HepG2 (cell line): ENCODE measurements at regions not wholly inside any gene's neighbourhood (a gene's known extent, or its start where the extent isn't known, plus 50 kb on each side); places are given as distances from the start of the nearest gene placed in this dataset.

Source experiments
- ATAC-seq: fragments of 200-7000 bp; cut with Tn5 transposase; 3 replicates; pipeline ENCODE4 v1.9.1; 2020; ENCODE audit warnings: mild to moderate bottlenecking, moderate library complexity
- BruUV-seq: library from RNA; stranded (reverse); fragments of 400-500 nt; replicated peaks from 2 replicates; lab custom pipeline; 2021; lab: Mats Ljungman, UMichigan
- CTCF ChIA-PET: fragments of 300-600 bp; formaldehyde crosslinking; extraction: SDS; loops from one replicate; lab custom pipeline; 2021; ENCODE audit warnings: low total read pairs, inconsistent platforms, low intra/inter-chr PET ratio; lab: Yijun Ruan, JAX
- POLR2A ChIA-PET: fragments of 350-600 bp; sonication (Branson Sonifier 250); formaldehyde crosslinking; loops from one replicate; lab custom pipeline; 2020; ENCODE audit warnings: antibody characterized with exemption, inconsistent platforms; lab: Yijun Ruan, JAX
- DNase-seq: peaks from one replicate; pipeline ENCODE4 v3.0.0-alpha.2; 2015; ENCODE audit warnings: low spot score
- FAIRE-seq: peaks from 3 replicates; lab custom pipeline; 2011; peaks lifted over from hg19 to GRCh38; lab: Jason Lieb, UNC
- H2AFZ ChIP-seq: one replicate; pipeline ENCODE4 v1.6.1; 2011; ENCODE audit warnings: low read length, inconsistent platforms
- H3K27ac ChIP-seq: fragments of 300-600 bp; 3 replicates; pipeline ENCODE4 v1.8.0; 2011; ENCODE audit warnings: mixed run types, mild to moderate bottlenecking, mixed read lengths, low read length, inconsistent platforms; ENCODE audit not compliant: insufficient read depth; ENCODE audit errors: extremely low read length
- H3K27me3 ChIP-seq, 2 experiments: fragments of 200-600 bp in 1 of 2; 2 replicates in 1 of 2; 3 replicates in 1 of 2; pipeline versions ENCODE4 v1.6.0 to v1.8.0; 2011; ENCODE audit warnings: low read length in 2 of 2, mild to moderate bottlenecking in 2 of 2, moderate library complexity in 2 of 2, inconsistent platforms in 1 of 2; ENCODE audit not compliant: insufficient read depth in 2 of 2, control insufficient read depth in 1 of 2
- H3K36me3 ChIP-seq, 2 experiments: fragments of 200-600 bp in 1 of 2; replicated peaks in 1 of 2; 2 replicates in 1 of 2; 3 replicates in 1 of 2; pipeline versions ENCODE4 v1.5.1 to v1.8.0; 2011; ENCODE audit warnings: low read length in 2 of 2, inconsistent platforms in 1 of 2; ENCODE audit not compliant: insufficient read depth in 2 of 2, control insufficient read depth in 1 of 2
- H3K4me1 ChIP-seq: 2 replicates; pipeline ENCODE4 v1.5.1; 2012; ENCODE audit warnings: low read length, inconsistent platforms; ENCODE audit not compliant: insufficient read depth
- H3K4me2 ChIP-seq: 2 replicates; pipeline ENCODE4 v1.6.0; 2011; ENCODE audit warnings: low read depth, low read length, inconsistent platforms
- H3K4me3 ChIP-seq, 3 experiments: fragments of 200-600 bp in 1 of 3; sonication (generic), shearing (Covaris generic) in 1 of 3; replicated peaks in 1 of 3; 2 replicates each; pipeline ENCODE4 v1.5.1; 2011 to 2016; ENCODE audit warnings: low read length in 3 of 3, inconsistent platforms in 2 of 3, low read depth in 2 of 3, mild to moderate bottlenecking in 2 of 3, control low read depth in 1 of 3, mixed read lengths in 1 of 3; ENCODE audit not compliant: insufficient read depth in 1 of 3
- H3K79me2 ChIP-seq: one replicate; pipeline ENCODE4 v1.6.1; 2011; ENCODE audit warnings: low read length, inconsistent platforms; ENCODE audit not compliant: insufficient read depth
- H3K9ac ChIP-seq: 2 replicates; pipeline ENCODE4 v1.6.0; 2011; ENCODE audit warnings: mild to moderate bottlenecking, low read depth, low read length, inconsistent platforms; ENCODE audit not compliant: insufficient read depth
- H3K9me3 ChIP-seq: 2 replicates; pipeline ENCODE4 v1.5.1; 2012; ENCODE audit warnings: mild to moderate bottlenecking, low read length
- H4K20me1 ChIP-seq: 2 replicates; pipeline ENCODE4 v1.6.0; 2011; ENCODE audit warnings: inconsistent platforms, mild to moderate bottlenecking, low read length, moderate library complexity; ENCODE audit not compliant: insufficient read depth
- EZH2 ChIP-seq: conservative IDR thresholded peaks from 2 replicates; pipeline ENCODE4 v1.6.1; 2012; ENCODE audit warnings: mild to moderate bottlenecking, low read depth, low read length, moderate library complexity
- FOXJ3 ChIP-seq: sonication (generic); formaldehyde crosslinking; IDR thresholded peaks from 2 replicates; pipeline ENCODE4 v1.4.0; 2020; ENCODE audit warnings: missing genetic modification reagents, mild to moderate bottlenecking, borderline replicate concordance
- HNRNPLL ChIP-seq: fragments of 200-400 bp; formaldehyde crosslinking; IDR thresholded peaks from 2 replicates; pipeline ENCODE4 v1.6.1; 2017; ENCODE audit warnings: mild to moderate bottlenecking, low read depth, low read length; ENCODE audit not compliant: poor library complexity, severe bottlenecking
- MAFF ChIP-seq: IDR thresholded peaks from 2 replicates; pipeline ENCODE4 v1.6.1; 2011; ENCODE audit warnings: low read depth, low read length, improper control_type of control experiment
- MAFK ChIP-seq, 2 experiments: IDR thresholded peaks in 1 of 2; conservative IDR thresholded peaks in 1 of 2; 2 replicates each; pipeline ENCODE4 v1.6.1; 2011; ENCODE audit warnings: improper control_type of control experiment in 2 of 2, low read length in 2 of 2
- RARA ChIP-seq: IDR thresholded peaks from 2 replicates; pipeline ENCODE4 v1.6.1; 2016; ENCODE audit warnings: missing genetic modification reagents, missing compliant biosample characterization
- SAFB2 ChIP-seq: sonication (generic); formaldehyde crosslinking; IDR thresholded peaks from 2 replicates; pipeline ENCODE4 v1.5.1; 2020; ENCODE audit warnings: missing genetic modification reagents, low read depth, mild to moderate bottlenecking, borderline replicate concordance
- ZNF235 ChIP-seq: sonication (generic); formaldehyde crosslinking; IDR thresholded peaks from 2 replicates; pipeline ENCODE4 v1.8.1; 2023; ENCODE audit warnings: mild to moderate bottlenecking, missing genetic modification reagents, borderline replicate concordance
- WGBS: methylation state at CpG from one replicate; pipeline ENCODE4 v1.1.6; 2017; ENCODE audit warnings: low lambda C conversion rate; 5-methylcytosine and 5-hydroxymethylcytosine counted together
- in situ Hi-C: cut with HindIII; loops from 2 replicates; pipeline ENCODE4 v1.10.0; 2017; ENCODE audit warnings: low pct_unique_long_range_greater_than_20kb; ENCODE audit not compliant: extremely low pct_ligation_motif_present
- intact Hi-C: fragments of 100-400 bp; cut with micrococcal nuclease; formaldehyde crosslinking; loops from one replicate; pipeline ENCODE4 v1.10.0; 2022; ENCODE audit not compliant: unreplicated experiment

GRCh38 chr20:57826666-57827287 lies 117.0 kb upstream of the PMEPA1 start:
- DNase-seq (no peak), FAIRE-seq (no peak), ATAC-seq (no peak)
- POLR2A ChIA-PET = no interaction called here
- CTCF ChIA-PET = no interaction called here
- H3K4me1 ChIP-seq = no peaks in the 10 kb centered on the region
- H3K9ac ChIP-seq = no peak overlapping the region
- peaks cover 10 to 61% of the 10 kb centered on the region in 2 experiments; a peak in 4 of 5 replicates for H3K27me3 ChIP-seq
- H3K27ac ChIP-seq = no peak overlapping the region
- H3K36me3 ChIP-seq = no peaks in the 10 kb centered on the region
- no peaks in the 10 kb centered on the region for H3K79me2 ChIP-seq
- no peak overlapping the region for H3K4me3 ChIP-seq
- no peak overlapping the region for H3K4me2 ChIP-seq
- BruUV-seq = no TSS peak
- no peaks in the 10 kb centered on the region for H3K9me3 ChIP-seq
- 2% methylated on average over 12 of the region's 12 CpGs for WGBS
- no peaks in the 10 kb centered on the region for H4K20me1 ChIP-seq
- in situ Hi-C loops = no loop called here
- intact Hi-C loops = no loop called here
- TF ChIP-seq EZH2 (0 out of 2 replicates have a peak, but pooled peaks have one; percentile 22), HNRNPLL (no peak)
- H2AFZ ChIP-seq = no peak overlapping the region

- no peak for FAIRE-seq
- H3K4me3 ChIP-seq = no peak overlapping the region
- H3K4me2 ChIP-seq = no peak overlapping the region
- no peak overlapping the region for H2AFZ ChIP-seq
- no peaks in the 10 kb centered on the region for H3K36me3 ChIP-seq
- peaks cover 6 to 50% of the 10 kb centered on the region in 2 experiments; a peak in 4 of 5 replicates for H3K27me3 ChIP-seq
- H4K20me1 ChIP-seq = no peaks in the 10 kb centered on the region
- H3K79me2 ChIP-seq = no peaks in the 10 kb centered on the region
- no peak overlapping the region for H3K27ac ChIP-seq
- no peak for TF ChIP-seq RARA (CRISPR knock-in tag)
- peak; percentile 80 to 82 for TF ChIP-seq MAFK (conservative IDR thresholded peaks at IDR 0.05 in 1 of 2, IDR thresholded peaks at IDR 0.05 in 1 of 2; ENCODE audit: low read length in 2 of 2)
- TF ChIP-seq FOXJ3 (CRISPR knock-in tag) = no peak
- TF ChIP-seq MAFF = peak; percentile 74
- TF ChIP-seq ZNF235 = no peak
- TF ChIP-seq SAFB2 = no peak
- no peak for DNase-seq
- H3K9me3 ChIP-seq = no peaks in the 10 kb centered on the region
- ChIA-PET POLR2A (no interaction called here), CTCF (no interaction called here)
- in situ Hi-C loops (no loop called here), intact Hi-C loops (no loop called here)
- no TSS peak for BruUV-seq
- H3K9ac ChIP-seq = no peak overlapping the region
- ATAC-seq = no peak
- 15% methylated on average over 6 of the region's 6 CpGs for WGBS
- H3K4me1 ChIP-seq = no peaks in the 10 kb centered on the region
Observed at GRCh38 chr20:57824909-57825308, 115.1 kb upstream of the PMEPA1 start.
